ENCODE measurements at regions not wholly inside any gene's neighbourhood (a gene's known extent, or its start where the extent isn't known, plus 50 kb on each side); places are given as distances from the start of the nearest gene placed in this dataset.
A peak's percentile ranks its signal among the peaks of the same experiment; 100 is the strongest.
"Not testable (repeated sequence)": the region's sequence is repeated elsewhere in the genome, so short reads cannot be mapped to it uniquely, and the experiment has no call there.

DNA sequence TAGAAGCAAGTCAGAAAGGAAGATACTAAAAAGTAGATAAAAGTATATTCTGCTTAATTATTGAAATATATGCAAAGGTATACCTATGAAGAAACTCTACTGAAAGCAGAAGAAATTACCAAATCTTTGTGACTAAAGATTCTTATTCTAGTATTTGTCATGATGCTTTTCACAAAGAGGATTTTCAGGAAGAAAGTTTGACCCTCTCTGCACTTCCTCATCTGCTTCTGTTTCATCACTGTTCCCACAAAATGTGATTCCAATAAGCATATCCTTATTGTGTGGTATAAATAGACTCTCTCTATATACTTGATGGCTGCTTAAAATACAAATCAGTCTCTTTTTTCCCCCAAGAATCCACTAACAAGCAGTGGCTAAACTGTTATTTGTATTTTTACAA lies 2139.6 kb upstream of the ACO1 start:
- DNase-seq: no peak

GRCh38 chr9:30250872-30251271 lies 2133.6 kb upstream of the ACO1 start:
- no peak for DNase-seq

- no peak for DNase-seq
Measured at GRCh38 chr9:30258094-30258493, 2126.3 kb upstream of the ACO1 start.

DNA sequence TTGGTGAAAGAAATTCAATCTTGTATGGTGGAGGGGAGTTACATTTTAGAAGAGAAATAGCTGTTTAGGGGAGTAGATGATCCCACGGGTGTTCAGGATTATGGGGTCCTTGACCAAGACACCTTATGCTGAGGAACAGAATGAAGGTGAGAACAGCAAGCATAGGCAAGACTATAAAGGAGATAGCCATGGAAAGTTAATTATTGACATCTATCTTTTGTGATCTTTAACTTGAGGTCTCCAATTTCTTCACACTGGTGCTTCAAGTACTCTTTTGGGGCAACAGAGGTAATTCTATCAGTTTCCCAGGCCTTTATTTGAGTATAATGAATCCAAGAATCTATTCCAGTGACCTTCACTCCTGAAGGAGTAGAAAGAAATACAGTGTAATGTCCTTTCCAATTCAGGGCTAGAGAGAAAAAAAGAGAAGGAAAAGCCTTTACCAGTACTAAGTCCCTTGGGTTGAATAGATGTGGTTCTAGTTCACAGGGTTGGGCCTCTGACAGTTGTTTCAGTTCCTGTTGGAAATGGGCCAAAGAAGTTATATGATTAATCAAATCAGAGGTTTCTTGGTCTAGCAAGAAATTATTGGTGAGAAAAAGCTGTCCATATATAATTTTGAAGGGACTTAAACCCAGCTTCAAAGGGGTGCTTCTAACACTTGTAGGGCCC lies 2104.1 kb upstream of the ACO1 start:
- DNase-seq: no peak

- no peak for DNase-seq
Measured at GRCh38 chr9:30289435-30289834, 2095.0 kb upstream of the ACO1 start.

- DNase-seq: not testable (repeated sequence)
Measured at GRCh38 chr9:30292026-30292425, 2092.4 kb upstream of the ACO1 start.

DNA sequence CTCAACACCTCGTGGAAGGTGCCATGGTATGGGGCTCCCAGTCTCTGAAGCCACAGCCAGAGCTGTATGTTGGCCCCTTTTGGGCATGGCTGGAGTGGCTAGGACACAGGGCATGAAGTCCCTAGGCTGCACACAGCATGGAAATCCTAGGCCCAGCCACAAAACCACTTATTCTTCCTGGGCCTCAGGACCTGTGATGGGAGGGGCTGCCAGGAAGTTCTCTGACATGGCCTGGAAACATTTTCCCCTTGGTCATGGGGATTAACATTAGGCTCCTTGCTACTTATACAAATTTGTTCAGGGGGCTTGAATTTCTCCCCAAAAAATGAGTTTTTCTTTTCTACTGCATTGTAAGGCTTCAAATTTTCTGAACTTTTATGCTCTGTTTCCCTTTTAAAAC lies 2091.2 kb upstream of the ACO1 start:
- no peak for DNase-seq

- DNase-seq: no peak
Measured at GRCh38 chr9:30299126-30299780, 2085.2 kb upstream of the ACO1 start.

GRCh38 chr9:30301271-30301963 lies 2083.0 kb upstream of the ACO1 start:
- DNase-seq: no peak

- no peak for DNase-seq
Measured at GRCh38 chr9:30310711-30311110, 2073.7 kb upstream of the ACO1 start.

GRCh38 chr9:30329431-30329830 lies 2055.0 kb upstream of the ACO1 start:
- DNase-seq: no peak

GRCh38 chr9:30348904-30349303 lies 2035.5 kb upstream of the ACO1 start:
- DNase-seq: no peak

DNA sequence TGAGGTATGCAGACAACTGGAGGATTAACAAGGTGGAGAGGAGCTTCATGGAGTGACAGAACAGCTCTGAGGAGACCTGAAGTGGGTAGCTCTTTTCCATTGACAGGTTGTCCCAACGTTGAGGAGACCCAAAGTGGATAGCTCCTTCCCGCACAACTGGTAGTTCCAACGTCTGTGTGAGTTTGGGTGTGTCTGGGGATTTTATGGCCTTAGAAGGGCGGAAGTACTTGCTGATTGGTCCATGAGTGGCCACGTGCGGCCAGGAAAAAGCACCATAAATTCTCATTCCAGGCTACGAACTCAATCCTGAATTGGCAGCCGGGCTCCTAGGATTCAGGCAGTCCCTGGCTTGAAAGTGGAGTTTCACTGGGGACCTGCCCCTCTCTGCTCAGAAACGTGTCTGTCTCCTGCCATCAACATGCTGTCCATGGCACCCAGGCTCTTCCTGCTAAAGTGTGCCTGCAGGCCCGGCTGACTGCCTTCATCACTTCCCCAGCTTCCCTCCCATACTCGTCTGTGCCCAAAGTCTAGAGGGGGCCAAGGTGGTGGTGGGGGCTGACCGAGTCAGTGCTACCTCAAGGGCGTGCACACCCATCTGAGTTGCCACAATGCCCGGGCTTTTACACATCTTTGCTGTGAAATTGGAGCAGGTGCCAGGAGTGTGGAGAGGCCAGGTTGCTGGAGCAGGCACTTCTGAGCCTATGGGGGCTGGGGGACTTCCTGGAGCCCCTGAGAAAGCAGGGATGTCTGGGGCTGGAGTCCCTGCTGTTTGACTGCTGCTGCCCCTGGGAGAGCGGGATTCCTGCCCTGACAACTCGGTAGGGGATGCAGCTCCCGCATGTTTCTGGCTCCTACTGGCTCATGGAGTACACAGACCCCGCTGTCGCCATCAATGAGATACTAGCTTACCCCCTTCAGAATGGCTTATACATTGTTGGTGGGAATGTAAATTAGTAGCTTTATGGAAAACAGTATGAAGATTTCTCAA lies 2034.6 kb upstream of the ACO1 start:
- DNase-seq: no peak

- DNase-seq: no peak
Measured at GRCh38 chr9:30356221-30356620, 2028.2 kb upstream of the ACO1 start.

DNA sequence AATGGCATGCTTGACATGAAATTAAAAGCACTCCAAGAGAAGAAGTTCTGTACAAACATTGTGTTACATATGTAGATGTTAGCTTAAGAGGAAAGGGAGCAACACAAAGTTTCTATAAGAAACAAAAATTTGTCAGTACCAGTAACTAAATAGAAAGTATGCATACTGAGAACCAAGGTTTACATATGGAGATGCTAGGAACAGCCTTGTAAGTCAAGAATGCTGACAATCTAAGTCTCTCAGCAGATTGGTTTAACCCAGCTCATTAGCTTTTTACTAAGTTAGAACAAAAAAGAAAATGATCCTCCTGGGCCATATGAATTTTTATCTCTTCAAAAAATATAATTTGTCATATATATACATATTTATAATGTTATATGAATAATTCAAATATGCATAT lies 2022.1 kb upstream of the ACO1 start:
- no peak for DNase-seq

DNA sequence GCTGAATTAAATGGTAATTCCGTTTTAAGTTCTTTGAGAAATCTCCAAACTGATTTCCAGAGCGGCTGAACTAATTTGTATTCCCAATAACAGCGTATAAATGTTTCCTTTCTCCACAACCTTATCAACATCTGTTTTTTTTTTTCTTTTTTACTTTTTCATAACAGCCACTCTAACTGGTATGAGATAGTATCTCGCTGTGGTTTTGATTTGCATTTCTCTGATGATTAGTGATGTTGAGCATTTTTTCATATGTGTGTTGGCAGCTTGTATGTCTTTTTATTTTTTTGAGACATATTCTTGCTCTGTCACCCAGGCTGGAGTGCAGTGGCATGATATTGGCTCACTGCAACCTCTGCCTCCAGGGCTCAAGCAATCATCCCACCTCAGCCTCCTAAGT lies 2018.3 kb upstream of the ACO1 start:
- not testable (repeated sequence) for DNase-seq

- peak; percentile 32 for DNase-seq
Measured at GRCh38 chr9:30382271-30382670, 2002.2 kb upstream of the ACO1 start.

GRCh38 chr9:30410273-30410672 lies 1974.2 kb upstream of the ACO1 start:
- no peak for DNase-seq

DNA sequence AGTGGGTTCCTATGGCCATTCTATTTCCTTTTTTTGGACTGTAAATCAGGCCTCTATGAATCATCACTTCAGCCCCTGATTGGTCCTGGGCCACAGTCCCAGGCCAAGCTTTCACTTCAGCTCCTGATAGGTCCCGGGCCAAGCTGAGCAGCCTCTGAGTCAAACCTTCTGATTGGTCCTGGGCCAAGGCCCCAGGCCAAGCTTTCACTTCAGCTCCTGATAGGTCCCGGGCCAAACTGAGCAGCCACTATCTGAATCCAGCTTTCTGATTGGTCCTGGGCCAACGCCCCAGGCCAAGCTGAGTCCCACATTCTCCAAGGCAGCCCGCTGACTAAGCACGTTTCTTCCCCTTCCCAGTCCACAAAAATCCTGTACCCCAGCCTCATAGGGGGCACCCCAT lies 1972.9 kb upstream of the ACO1 start:
- no peak for DNase-seq

GRCh38 chr9:30459156-30459555 lies 1925.3 kb upstream of the ACO1 start:
- no peak for DNase-seq

GRCh38 chr9:30476826-30477225 lies 1907.6 kb upstream of the ACO1 start:
- DNase-seq: no peak

DNA sequence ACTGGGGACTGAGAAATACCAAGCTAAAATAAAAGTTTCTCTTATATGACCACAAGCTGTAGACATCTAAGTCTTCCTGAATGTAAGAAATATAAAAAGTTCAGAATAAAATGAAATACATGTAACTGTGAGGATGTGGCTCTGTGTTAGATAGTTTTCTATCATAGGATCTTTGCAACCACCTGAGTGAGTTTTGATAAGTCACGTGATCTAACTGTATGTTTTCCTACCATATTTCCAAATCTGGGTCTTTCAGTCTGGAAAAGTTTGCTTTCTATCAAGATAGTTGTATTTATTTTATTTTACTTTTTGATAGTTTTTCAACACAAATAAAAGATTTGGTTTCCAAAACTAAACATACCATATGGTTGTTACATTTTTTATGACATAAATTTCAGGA lies 1905.8 kb upstream of the ACO1 start:
- DNase-seq: no peak

DNA sequence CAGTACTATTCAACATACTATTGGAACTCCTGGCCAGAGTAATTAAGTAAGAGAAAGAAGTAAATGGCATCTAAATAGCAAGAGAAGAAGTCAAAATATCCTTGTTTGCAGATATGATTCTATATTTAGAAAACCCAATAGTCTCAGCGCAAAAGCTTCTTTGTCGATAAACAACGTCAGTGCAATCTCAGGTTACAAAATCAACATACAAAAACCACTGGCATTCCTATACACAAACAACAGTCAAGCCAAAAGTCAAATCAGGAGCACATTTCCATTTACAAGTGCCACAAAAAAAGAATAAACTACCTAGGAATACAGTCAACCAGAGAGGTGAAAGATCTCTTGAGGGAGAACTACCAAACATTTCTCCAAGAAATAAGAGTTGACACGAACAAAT lies 1901.9 kb upstream of the ACO1 start:
- DNase-seq: no peak

Measured in NCI-H69 (cell line).